ENCODE measurements at regions not wholly inside any gene's neighbourhood (a gene's known extent, or its start where the extent isn't known, plus 50 kb on each side); places are given as distances from the start of the nearest gene placed in this dataset.

DNA sequence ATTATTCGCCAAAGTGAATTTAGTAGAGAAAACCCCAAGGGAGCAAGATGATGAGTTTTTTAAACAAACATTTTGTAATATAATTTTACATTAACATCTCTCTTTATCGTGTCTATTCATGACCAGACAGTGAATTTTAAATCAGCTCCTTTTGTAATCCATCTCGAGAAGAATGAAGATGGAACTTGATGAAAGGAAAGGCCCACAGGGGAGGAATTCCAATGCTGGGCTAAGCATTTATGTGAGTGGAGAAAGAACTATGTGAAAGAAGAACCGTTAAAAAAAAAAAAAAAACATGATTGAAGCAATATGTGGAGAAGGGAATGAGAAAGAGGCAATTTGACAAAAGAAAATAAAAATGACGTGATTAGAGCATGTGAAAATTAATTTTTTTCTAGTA is 170.6 kb downstream of the KCTD12 start:
- Histone ChIP-seq H3K27me3 (ENCODE audit: insufficient read depth, low read length) (no peaks in the 10 kb centered on the region), H3K36me3 (ENCODE audit: insufficient read depth, low read length) (no peaks in the 10 kb centered on the region), H3K4me3 (ENCODE audit: insufficient read depth, low read depth, low read length) (no peak overlapping the region), H3K27ac (ENCODE audit: low read depth, low read length) (no peak overlapping the region), H4K20me1 (ENCODE audit: insufficient read depth, low read length) (no peaks in the 10 kb centered on the region), H3K9ac (ENCODE audit: low read length) (no peak overlapping the region), H3K79me2 (ENCODE audit: insufficient read depth, low read length) (no peaks in the 10 kb centered on the region), H3K4me1 (ENCODE audit: insufficient read depth, low read length) (peaks cover 10% of the 10 kb centered on the region), H3K4me2 (ENCODE audit: low read length) (no peak overlapping the region), H2AFZ (ENCODE audit: low read depth, low read length) (no peak overlapping the region), H3K9me3 (ENCODE audit: insufficient read depth, low read depth, low read length) (no peaks in the 10 kb centered on the region)
- FAIRE-seq (no peak), DNase-seq (ENCODE audit: low read depth) (no peak)
- Mint-ChIP-seq H3K27me3 (ENCODE audit: low read depth, unreplicated experiment) (no peaks in the 10 kb centered on the region), H3K27ac (ENCODE audit: unreplicated experiment) (no peak overlapping the region), H3K9me3 (ENCODE audit: unreplicated experiment) (no peaks in the 10 kb centered on the region), H3K4me3 (ENCODE audit: unreplicated experiment) (no peak overlapping the region), H3K36me3 (ENCODE audit: low read depth, unreplicated experiment) (no peaks in the 10 kb centered on the region), H3K4me1 (ENCODE audit: low read depth, unreplicated experiment) (peaks cover 25% of the 10 kb centered on the region)
- TF ChIP-seq, protein P1, sequence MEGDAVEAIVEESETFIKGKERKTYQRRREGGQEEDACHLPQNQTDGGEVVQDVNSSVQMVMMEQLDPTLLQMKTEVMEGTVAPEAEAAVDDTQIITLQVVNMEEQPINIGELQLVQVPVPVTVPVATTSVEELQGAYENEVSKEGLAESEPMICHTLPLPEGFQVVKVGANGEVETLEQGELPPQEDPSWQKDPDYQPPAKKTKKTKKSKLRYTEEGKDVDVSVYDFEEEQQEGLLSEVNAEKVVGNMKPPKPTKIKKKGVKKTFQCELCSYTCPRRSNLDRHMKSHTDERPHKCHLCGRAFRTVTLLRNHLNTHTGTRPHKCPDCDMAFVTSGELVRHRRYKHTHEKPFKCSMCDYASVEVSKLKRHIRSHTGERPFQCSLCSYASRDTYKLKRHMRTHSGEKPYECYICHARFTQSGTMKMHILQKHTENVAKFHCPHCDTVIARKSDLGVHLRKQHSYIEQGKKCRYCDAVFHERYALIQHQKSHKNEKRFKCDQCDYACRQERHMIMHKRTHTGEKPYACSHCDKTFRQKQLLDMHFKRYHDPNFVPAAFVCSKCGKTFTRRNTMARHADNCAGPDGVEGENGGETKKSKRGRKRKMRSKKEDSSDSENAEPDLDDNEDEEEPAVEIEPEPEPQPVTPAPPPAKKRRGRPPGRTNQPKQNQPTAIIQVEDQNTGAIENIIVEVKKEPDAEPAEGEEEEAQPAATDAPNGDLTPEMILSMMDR (IDR thresholded peaks at IDR 0.05; ENCODE audit: insufficient read depth, low read depth, low read length), result no peak
- no peak for TF ChIP-seq EZH2 (IDR thresholded peaks at IDR 0.05; ENCODE audit: insufficient read depth, low read length)

DNA sequence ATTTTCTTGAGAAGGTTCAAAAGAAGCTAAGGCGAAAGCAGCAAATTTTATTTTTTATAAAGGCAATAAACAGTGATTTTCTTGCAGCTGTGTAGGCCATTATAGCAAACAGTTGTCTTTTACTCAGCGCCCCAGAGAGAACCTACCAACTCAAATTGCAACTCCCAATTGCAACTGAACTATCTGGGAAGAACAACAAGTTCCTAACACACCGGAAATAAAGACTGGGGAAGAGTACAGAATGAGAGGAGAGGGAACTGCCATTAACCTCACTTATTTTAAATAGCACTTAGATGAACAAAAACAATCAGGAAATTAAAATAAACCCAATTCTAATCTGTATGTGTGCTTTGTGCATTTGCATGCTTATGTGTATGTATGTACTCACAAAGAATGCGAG is 171.1 kb downstream of the KCTD12 start:
- Histone ChIP-seq H4K20me1 (ENCODE audit: insufficient read depth, low read length) (no peaks in the 10 kb centered on the region), H3K27me3 (ENCODE audit: insufficient read depth, low read length) (no peaks in the 10 kb centered on the region), H2AFZ (ENCODE audit: low read depth, low read length) (no peak overlapping the region), H3K36me3 (ENCODE audit: insufficient read depth, low read length) (no peaks in the 10 kb centered on the region), H3K9ac (ENCODE audit: low read length) (no peak overlapping the region), H3K4me2 (ENCODE audit: low read length) (no peak overlapping the region), H3K4me1 (ENCODE audit: insufficient read depth, low read length) (peaks cover 10% of the 10 kb centered on the region), H3K9me3 (ENCODE audit: insufficient read depth, low read depth, low read length) (no peaks in the 10 kb centered on the region), H3K27ac (ENCODE audit: low read depth, low read length) (no peak overlapping the region), H3K4me3 (ENCODE audit: insufficient read depth, low read depth, low read length) (no peak overlapping the region), H3K79me2 (ENCODE audit: insufficient read depth, low read length) (no peaks in the 10 kb centered on the region)
- no peak overlapping the region for H3K4me3 Mint-ChIP-seq (ENCODE audit: unreplicated experiment)
- H3K36me3 Mint-ChIP-seq (ENCODE audit: low read depth, unreplicated experiment), result no peaks in the 10 kb centered on the region
- H3K9me3 Mint-ChIP-seq (ENCODE audit: unreplicated experiment), result no peaks in the 10 kb centered on the region
- H3K27me3 Mint-ChIP-seq (ENCODE audit: low read depth, unreplicated experiment), result no peaks in the 10 kb centered on the region
- H3K27ac Mint-ChIP-seq (ENCODE audit: unreplicated experiment), result no peak overlapping the region
- DNase-seq (ENCODE audit: low read depth) (no peak), FAIRE-seq (no peak)
- TF ChIP-seq EZH2 (IDR thresholded peaks at IDR 0.05; ENCODE audit: insufficient read depth, low read length), result no peak
- TF ChIP-seq, protein P1 (IDR thresholded peaks at IDR 0.05; ENCODE audit: insufficient read depth, low read depth, low read length), result no peak
- H3K4me1 Mint-ChIP-seq (ENCODE audit: low read depth, unreplicated experiment), result peaks cover 28% of the 10 kb centered on the region

DNA sequence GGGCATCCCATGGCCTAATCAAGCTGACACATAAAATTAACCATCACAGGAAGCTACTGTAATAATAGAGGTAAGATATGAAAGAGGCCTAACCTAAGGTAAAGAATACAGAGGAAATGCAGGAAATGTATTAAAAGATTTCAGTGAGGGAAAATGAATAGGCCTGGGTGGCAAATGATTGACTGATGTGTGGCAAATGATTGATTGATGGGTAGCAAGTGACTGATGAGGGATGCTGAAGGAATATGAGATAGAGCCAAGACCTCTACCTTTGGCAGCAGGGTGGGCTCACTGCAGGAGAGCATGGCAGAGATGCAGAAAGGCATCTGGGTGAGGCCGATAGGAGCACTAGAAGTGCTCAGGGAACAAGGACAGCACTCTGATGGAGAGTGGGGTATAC is 172.9 kb downstream of the KCTD12 start:
- no peak overlapping the region for H3K4me2 ChIP-seq (ENCODE audit: low read length)
- DNase-seq (ENCODE audit: low read depth) (no peak), FAIRE-seq (no peak)
- peaks cover 10% of the 10 kb centered on the region for H3K4me1 ChIP-seq (ENCODE audit: insufficient read depth, low read length)
- H4K20me1 ChIP-seq (ENCODE audit: insufficient read depth, low read length), result no peaks in the 10 kb centered on the region
- Mint-ChIP-seq H3K27me3 (ENCODE audit: low read depth, unreplicated experiment) (no peaks in the 10 kb centered on the region), H3K9me3 (ENCODE audit: unreplicated experiment) (no peaks in the 10 kb centered on the region), H3K4me3 (ENCODE audit: unreplicated experiment) (no peak overlapping the region), H3K36me3 (ENCODE audit: low read depth, unreplicated experiment) (no peaks in the 10 kb centered on the region), H3K4me1 (ENCODE audit: low read depth, unreplicated experiment) (peaks cover 30% of the 10 kb centered on the region), H3K27ac (ENCODE audit: unreplicated experiment) (no peak overlapping the region)
- no peak overlapping the region for H3K4me3 ChIP-seq (ENCODE audit: insufficient read depth, low read depth, low read length)
- no peaks in the 10 kb centered on the region for H3K27me3 ChIP-seq (ENCODE audit: insufficient read depth, low read length)
- no peak overlapping the region for H3K27ac ChIP-seq (ENCODE audit: low read depth, low read length)
- no peaks in the 10 kb centered on the region for H3K79me2 ChIP-seq (ENCODE audit: insufficient read depth, low read length)
- H3K9me3 ChIP-seq (ENCODE audit: insufficient read depth, low read depth, low read length), result no peaks in the 10 kb centered on the region
- H2AFZ ChIP-seq (ENCODE audit: low read depth, low read length), result no peak overlapping the region
- TF ChIP-seq EZH2 (IDR thresholded peaks at IDR 0.05; ENCODE audit: insufficient read depth, low read length), result no peak
- TF ChIP-seq, protein P1 (IDR thresholded peaks at IDR 0.05; ENCODE audit: insufficient read depth, low read depth, low read length), result no peak
- H3K36me3 ChIP-seq (ENCODE audit: insufficient read depth, low read length), result no peaks in the 10 kb centered on the region
- no peak overlapping the region for H3K9ac ChIP-seq (ENCODE audit: low read length)
